ENCODE measurements at regions not wholly inside any gene's neighbourhood (a gene's known extent, or its start where the extent isn't known, plus 50 kb on each side); places are given as distances from the start of the nearest gene placed in this dataset.
A peak's percentile ranks its signal among the peaks of the same experiment; 100 is the strongest.

GRCh38 chr19:31983647-31984046, 361.8 kb upstream of the ZNF507 start:
- no peak for DNase-seq

DNA sequence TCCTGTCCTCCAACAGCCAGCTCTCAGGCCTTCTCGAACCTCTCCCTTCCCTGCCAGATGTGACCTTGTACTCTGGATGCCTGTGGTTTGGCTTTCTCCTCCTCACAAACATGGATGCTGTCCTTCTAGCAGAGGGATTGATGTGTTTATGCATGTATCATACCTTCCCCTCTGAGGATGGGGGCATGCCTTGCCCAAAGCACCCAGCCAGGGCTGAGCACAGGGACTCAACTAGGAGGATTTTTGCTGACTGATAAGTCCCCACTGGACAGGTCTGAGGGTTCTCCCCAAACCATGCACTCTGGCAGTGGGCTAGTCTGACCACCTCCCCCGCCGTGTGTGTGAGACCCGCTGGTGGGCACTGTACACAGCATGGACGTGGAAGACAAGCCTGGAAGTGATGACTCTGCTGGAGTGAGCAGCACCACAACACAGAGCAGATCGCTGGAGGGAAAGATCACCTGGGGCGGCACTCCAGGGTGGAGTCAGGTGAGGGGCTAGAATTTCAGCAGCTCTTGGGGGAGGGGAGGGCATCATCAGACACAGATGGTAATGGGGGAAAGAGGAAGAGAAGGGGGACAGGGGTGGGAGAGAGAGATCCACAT, 360.3 kb upstream of the ZNF507 start:
- no peak for DNase-seq

DNA sequence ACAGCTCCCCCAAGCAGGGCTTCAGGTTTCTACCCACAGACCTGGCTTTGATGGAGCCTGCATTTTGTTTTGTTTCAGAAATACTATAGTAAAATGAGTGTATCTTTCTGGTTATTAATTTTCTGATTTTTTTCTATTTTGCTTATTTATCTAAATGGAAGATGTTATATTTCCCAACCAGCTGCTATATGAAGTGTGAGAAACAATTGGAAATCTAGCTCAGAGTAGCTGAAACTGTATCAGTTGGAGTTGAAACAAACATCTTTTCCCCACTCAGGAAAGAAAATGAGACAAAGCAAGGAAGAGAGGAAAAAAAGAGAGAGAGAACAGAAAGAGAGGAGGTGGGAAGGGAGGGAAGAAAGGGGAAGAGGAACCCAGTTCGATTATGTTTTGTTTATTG, 358.5 kb upstream of the ZNF507 start:
- DNase-seq: no peak

DNA sequence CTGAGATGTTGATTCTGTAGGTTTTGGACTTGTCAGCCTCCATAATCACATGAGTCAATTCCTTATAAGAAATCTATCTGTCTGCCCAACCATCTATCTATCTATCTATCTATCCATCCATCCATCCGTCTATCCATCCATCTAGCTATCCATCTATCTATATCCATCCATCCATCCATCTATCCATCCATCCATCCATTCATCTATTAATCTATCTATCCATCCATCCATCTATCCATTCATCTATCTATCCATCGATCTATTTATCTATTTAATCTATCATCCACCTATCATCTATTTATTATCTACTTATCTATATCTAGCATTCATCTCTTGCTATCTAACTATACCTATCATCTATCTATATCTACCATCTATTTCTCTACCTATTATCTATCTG, 357.2 kb upstream of the ZNF507 start:
- no peak for DNase-seq

DNA sequence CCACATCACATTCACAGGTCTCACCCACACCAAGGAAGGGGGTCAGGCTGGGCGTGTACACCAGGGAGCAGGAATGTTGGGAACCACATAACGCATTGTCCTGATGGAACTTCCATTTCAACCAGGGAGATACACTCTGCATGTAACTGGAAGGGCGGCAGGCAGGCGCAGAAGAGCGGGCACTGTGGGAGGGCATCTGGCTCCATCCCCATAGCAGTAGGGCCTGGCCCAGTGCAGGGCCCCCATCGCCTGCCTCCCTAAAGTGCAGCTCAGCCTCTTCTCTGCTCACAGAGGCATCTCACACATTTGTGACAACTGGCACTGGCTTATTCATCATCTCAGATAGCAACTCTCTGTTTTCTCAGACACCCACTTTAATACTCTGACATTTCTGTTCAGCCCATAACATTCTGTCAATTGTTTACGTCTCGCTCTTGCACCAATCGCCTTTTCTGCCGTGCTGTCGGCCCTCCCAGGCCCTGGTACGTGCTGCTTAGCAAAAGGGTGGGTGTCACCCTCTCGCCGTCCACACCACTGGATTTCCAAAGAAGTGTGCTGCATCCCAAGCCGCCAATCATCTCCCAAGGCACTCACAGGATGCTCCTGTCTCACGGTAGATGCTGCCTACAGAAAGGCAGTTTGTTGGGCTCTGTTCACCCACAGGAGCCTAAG, 353.3 kb upstream of the ZNF507 start:
- DNase-seq: no peak

GRCh38 chr19:31992750-31993149, 352.7 kb upstream of the ZNF507 start:
- DNase-seq: no peak

DNA sequence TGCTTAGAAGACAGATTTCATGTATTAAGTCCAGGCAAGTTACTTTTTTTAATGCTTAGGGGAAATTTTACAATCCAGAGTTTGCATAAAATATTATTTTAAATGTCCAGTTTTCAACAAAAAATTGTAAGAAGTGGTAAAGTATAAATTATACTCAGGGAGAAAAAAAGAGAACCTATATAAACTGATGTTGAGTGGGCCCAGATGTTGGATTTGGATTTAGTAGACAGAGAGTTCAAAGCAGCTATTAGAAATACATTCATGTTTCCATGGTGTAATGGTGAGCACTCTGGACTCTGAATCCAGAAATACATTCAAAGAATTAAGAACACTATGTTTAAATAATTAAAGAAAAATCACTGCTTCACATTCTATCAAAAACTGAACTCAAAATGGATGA, 349.9 kb upstream of the ZNF507 start:
- DNase-seq: no peak

DNA sequence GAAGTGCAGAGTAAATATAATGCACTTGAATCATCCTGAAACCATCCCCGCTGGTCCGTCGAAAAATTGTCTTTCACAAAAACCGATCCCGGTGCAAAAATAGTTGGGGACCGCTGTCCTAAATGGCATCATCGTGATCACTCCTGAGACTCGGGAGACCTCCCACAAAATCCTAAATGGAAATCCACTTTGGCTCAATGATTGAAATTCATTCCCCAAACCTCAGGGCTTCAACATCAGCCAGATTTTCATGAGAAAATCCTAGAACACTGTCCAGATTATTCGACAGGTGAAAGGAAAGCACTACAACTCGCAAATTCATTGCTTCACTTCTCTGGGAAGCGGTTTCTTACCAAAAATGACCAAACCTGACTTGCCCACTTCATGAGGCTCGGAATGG, 335.3 kb upstream of the ZNF507 start:
- no peak for DNase-seq

DNA sequence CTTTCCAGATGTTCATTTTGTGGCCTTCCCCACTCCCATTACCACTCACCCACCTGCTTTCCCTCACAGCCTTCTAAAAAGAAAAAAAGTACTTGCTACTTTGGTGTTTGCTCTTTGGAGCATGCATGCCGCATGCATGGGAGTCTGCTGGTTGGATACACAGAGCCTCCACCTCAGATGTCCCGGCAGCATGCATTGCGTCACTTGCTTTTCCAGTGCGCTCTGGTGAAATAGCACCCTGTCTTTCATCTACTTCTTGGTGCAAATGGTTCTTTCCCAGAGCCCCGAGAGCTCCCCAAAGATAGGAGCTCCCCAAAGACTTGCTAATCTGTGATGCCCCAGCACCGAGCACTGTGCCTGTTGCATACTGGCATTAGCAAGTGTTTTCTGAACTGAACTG, 333.2 kb upstream of the ZNF507 start:
- DNase-seq: no peak

GRCh38 chr19:32012886-32013631, 332.4 kb upstream of the ZNF507 start:
- DNase-seq: no peak

GRCh38 chr19:32017176-32017953, 328.0 kb upstream of the ZNF507 start:
- DNase-seq: no peak

- peak; percentile 48 for DNase-seq
Observed at GRCh38 chr19:32018014-32018413, 327.4 kb upstream of the ZNF507 start.

- DNase-seq: no peak
Observed at GRCh38 chr19:32020538-32020937, 324.9 kb upstream of the ZNF507 start.

DNA sequence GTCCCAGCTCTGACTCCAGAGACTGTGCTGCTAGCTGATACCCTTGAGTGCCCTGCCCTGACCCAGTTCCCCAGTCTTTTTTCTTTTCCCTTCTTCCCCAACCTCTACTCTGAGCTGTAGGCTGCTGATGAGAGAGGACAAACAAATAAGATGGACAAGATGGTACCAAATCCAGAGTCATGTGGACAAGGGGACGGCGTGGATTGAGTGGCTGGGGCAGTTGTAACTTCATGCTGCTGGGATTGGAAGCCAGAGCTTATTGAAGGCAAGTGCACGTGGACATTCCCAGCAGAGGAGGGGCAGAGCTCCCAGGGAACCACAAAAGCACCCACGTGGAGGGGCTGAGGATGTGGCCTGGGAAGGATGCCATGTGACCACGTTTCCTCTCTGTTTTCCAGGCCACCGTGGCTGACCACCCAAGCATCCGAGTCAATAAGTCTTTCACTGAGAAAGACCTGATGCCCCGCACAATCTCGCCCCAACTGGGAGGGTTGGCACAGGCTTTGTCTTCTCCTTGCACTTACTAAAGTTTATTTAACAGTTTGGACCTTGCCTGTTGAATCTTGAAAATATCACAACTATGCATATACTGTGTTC, 323.3 kb upstream of the ZNF507 start:
- no peak for DNase-seq

DNA sequence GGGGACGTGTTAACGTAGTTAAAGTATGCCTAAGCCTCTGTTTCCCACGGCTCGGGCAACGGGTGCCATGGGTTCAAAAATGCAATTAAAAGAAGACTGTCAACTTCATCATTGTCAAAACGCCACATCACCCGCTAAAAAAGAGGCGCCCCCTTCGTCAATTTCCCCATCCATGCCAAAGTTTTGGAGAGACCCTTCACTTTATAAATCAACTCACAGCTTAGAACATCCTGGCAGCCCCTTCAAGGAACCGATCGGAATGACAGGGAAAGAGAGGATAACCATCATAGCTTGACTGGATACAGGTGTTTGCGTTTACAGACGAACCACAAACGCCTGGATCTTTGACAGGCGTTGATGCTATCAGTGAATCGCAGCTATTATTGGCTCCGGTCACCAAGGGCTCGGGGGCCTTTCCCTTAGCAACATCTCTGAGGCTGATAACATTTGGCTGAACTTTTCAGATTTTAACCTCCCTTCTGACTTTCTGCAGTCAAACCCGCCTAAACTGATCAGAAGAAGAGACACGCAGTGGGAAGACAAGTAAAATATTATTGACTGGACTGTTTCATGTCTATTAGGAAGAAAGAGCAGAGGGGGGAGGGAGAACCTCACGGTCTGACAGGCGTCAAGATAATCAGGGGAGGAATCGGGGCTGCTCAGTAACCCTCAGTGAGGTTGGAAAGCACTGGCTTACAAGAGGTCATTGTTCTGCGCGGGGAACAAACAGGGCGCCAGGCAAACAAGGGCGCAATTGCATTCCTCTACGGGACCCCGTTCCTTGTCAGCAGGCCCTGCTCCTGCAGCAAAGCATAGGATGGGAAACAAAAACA, 322.5 kb upstream of the ZNF507 start:
- no peak for DNase-seq

- no peak for DNase-seq
Observed at GRCh38 chr19:32023564-32023832, 321.9 kb upstream of the ZNF507 start.

DNA sequence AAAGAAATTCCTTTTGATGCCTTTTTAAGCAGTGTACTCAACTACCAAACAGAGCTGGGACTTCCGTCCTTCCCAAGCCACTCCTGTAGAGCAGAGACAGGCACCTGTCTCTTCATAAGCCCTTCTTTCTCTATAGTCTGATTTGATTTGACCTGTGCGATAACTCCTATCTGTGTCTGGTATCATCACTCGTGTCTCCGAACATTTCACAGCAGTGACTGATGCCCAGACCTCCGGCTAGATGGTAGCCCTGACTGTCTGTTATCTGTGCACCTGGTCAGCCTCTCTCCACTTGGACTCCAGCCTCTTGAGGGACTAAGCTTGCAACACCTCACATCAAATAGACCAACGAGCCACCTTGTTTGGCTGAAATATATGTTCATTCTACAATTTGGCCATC, 316.2 kb upstream of the ZNF507 start:
- DNase-seq: no peak

DNA sequence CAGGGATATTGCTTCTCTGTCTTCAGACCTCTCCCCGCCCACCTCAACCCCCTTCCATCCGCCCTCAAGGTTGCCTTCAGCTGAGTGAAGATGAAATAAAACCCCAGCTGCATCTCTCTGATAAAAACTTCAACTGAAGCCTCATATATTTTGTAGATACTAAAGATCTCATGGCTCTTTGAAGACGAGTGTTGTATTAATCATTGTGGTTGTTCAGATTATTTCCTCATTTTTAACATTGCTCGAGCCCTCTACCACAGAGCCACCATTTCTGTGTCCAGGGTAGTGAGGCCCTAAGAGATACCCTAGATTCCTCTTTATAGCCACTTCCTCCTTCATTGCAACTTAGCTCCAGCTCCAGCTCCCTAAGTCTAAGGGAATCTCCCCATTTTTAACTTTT, 312.8 kb upstream of the ZNF507 start:
- DNase-seq: no peak

GRCh38 chr19:32035626-32036025, 309.8 kb upstream of the ZNF507 start:
- DNase-seq: no peak

- no peak for DNase-seq
Observed at GRCh38 chr19:32038021-32038920, 307.1 kb upstream of the ZNF507 start.

GRCh38 chr19:32038961-32039360, 306.4 kb upstream of the ZNF507 start:
- no peak for DNase-seq
